Stimulated activated CD4-positive, alpha-beta T cell treated with anti-CD3 and anti-CD28 coated beads, TNF-alpha, amount 100 ng/mL, for 4 hours (primary cell): ENCODE measurements at regions not wholly inside any gene's neighbourhood (a gene's known extent, or its start where the extent isn't known, plus 50 kb on each side); places are given as distances from the start of the nearest gene placed in this dataset.

ENCODE experiments used
- DNase-seq, 3 experiments: peaks; one replicate each; pipeline ENCODE4 v3.0.0-alpha.2; 2020; ENCODE audit warnings: low read depth in 3 of 3

DNA sequence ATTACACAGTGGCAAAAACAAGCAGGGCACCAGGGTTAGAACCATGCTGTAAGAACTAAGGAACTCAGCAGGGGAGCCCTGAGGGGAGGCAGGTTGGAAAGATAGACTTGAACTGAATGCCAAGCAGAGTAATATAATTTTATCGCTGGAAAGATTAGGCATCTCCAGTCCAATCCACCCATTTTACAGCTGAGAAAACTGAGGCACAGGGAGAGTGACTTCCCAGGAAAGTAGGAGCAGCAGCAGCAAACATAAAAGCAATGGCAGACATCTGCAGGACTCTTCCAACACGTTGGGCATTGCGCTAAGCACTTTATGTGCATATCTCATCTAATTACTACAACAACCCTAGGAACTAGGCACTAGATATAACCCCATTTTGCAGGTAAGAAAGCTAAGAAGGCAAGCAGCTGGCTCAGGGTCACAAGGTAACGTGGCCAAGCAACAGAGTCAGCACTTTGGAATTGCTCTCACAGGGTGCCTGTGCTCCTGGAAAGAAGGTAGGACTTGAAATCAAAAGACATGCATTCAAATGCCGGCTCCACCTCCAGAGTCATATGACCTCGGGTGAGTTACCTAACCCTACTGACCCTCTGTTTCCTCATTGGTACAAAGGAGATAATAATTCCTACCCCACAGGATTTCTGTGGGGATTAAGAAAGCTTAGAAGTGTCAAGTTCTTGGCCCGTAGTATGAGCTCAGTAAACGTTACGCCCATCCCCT lies 215.3 kb downstream of the BARX2 start:
- no peak for DNase-seq

DNA sequence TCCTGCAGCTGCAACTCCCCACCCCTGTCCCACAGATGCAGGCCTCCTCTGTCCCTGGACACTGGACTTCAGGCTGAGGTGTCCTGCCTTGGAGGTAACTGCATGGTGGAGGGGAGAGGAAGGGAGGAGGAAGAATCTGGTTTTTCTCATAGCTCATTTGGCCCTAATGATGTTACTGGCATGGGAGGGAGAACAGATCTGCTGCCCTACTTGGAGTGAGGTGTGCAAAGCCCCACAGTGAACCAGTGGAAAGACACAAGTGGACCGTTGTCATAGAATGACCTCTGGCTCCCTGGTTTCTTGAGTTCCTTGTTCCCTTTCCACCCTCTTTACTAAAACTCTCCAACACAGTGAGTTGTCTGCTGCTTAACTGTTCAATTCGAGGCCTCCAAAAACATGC lies 215.9 kb downstream of the BARX2 start:
- no peak for DNase-seq

DNA sequence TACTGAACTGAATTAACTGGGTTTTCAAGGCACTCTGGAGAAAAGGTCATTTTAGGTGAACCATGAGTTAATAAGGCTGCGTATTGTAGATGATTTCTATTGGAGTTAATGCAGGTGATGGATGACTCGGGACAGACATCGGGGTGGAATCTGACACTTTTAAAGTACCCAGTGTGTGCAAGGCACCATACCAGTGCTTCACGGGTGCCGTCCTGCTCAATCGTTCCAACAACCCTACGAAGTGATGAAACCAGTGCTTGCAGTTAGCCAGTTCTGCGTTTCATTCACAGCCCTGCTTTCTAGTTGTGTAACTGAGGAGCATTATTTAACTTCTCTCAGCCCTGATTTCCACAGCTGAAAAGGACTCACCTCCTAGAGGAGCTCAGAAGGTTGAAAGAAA lies 216.5 kb downstream of the BARX2 start:
- no peak for DNase-seq

DNA sequence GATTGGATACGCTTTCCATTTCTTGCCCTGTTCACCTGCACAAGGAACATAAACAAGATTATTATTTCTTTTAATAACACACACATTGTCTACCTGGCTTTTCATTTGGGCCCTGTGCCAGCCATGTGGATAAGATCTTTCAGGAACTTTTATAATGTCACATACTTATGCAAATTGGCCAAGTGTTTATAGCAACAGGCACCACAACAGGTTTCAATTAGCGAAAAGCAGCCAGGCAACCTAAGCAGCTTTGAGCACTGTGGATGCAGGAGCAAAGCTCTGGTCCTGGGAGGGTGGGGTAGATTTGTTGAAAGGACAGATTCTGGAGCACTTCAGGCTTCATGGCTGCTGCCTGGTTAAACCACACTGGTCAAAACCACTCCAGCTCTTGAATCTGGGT lies 217.4 kb downstream of the BARX2 start:
- DNase-seq: no peak

DNA sequence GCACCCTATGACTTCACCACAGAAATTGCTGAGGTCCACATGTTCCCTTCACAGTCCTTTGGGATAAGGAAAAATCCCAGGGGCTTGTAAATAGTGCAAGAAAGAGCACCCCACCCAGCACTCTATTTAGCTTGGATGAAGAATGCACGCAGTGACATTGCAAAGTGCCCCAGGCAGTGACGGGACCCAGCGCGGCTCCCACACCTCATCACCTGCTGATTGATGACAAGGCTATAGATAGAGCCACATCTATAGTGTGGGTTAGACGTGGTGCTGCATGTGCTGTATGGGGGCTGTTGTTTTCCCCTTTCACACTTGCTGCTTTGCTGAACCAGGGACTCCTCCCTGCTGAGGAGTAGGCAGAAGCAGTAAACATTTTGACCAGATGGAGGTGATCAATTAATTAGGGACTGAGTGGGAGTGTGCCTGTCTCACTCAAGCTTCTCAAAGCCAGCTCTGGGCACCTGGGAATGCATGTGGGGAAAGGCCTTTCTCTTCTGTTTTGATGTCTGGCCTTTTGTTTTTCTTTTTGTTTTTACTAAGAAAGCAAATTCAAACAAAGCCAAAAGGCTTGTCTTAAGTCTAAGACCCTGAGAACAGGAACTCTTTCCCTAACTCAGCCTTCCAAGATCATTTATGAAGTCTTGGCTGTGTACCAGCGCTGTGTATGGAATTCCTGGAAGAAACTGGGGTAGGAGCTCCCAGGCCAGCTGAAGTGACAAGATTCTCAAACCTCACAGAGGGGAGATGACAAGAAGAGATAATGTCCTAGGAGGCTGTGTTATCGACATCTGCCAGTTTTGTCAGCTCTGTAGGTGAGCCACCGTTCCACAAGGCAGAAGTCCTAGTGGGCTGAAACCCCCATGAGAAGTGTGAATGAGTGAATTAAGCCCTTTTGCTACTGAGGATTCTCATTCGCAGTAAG lies 219.7 kb downstream of the BARX2 start:
- no peak for DNase-seq

DNA sequence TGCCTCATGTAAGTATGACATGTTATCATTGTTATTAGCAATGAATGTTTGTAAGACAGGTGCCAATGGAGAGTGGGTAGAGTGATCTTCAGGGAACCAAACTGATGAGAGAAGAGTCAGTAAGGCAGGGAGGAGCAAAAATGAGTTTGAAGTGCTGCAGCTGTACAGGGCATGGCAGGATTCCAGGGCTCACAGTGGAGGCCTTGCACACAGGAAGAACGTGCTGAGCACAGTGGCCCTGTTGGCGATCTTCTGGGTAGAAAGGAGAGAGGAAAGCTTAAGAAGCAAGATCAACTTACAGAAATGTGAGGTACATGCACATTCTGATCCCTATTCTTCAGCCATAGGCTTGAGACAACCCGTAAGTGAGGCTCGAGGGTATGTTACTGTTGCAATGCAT lies 219.3 kb upstream of the TMEM45B start:
- DNase-seq: no peak

DNA sequence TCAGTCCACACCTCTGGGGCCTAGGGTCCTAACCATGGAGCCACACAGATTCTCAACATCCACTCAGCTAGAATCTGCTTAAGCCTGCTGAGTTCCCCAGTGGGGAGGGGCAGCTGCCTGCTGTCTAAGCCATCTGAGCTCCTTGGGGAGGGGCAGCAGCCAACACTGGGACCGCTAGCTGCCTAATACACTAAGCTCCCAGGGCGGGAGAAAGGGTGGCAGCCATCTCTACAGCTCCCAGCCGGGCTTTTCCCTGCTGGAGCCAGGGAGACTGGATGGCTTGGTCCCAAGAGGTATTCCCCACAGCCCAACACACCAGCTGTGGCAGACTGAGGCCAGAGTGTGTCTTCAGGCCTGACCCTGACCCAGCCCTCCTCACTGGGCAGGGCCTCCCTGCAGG lies 217.3 kb upstream of the TMEM45B start:
- no peak for DNase-seq

DNA sequence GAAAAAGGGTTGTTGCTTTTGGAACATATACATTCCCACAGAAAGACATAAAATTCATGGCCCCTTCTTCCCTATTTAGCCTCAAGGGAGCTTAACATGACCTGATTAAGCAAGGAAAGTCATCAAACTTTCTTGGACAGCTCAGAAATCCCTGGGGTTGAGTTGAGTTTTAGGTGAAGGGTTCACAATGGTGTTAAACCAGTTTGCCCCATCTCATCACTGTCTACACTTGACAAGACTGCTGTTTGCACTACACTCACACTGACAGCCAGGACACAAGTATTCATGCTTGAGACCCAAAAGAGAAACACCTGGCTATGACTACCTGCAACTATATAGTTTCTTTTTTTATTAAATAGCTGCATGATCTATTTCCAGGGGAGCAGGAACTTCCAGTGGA lies 209.8 kb upstream of the TMEM45B start:
- no peak for DNase-seq

DNA sequence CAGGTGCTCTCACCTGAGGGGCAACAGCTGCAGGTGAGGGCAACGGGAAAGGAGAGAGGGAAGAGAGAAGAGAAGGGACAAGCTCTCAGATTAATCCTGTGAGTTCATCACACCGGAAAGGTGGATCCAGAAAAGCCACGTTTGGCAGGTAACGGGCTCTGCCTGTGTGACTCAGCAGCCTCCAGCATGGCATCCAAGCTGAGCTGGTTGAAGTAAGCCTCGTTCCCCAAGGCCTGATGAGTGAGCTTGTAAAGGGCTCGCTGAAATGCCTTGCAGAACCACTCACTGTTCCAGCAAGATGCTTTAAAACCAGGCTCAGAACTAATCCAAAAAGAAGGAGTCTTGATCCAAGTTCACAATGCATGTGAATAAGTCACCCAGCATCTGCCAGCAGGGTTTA lies 206.9 kb upstream of the TMEM45B start:
- no peak for DNase-seq

DNA sequence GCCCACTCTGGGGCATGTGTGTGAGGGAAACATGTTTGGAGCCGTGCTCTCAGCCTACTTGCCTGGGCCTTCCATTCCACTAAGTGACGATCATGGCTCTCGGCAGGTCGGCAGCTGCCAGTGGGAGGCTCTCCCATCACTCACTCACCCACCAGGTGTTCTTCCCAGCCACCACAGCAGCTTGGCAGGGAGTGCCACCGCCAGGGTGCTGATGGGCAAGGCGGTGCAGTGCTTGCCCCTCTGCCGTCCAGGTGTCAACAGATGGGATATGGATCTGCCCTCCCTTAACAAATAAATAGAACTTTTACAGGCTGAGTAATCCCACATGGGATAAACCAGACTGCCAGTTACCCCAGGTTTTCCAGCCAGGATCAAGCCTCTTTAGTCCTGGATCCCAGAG lies 205.5 kb upstream of the TMEM45B start:
- DNase-seq: no peak

DNA sequence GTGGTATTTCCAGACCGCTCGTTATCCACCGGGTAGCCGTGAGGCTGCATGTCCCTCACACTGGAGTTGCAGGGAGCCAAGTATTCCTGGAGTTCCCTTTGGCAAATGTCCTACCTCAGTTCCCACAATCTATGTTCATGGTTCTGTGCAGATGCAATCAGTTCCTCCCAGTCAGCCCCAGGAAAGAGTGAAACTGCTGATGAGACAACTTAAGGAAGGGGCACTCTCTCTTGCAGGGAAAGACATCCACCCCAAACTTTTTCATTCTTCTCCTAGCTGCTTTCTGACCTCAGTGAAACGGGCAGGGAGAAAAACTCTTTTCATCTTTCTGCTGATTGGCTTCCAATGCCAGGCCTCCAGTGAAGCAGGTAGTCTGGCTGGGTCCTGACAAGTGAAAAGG lies 205.1 kb upstream of the TMEM45B start:
- DNase-seq: no peak

DNA sequence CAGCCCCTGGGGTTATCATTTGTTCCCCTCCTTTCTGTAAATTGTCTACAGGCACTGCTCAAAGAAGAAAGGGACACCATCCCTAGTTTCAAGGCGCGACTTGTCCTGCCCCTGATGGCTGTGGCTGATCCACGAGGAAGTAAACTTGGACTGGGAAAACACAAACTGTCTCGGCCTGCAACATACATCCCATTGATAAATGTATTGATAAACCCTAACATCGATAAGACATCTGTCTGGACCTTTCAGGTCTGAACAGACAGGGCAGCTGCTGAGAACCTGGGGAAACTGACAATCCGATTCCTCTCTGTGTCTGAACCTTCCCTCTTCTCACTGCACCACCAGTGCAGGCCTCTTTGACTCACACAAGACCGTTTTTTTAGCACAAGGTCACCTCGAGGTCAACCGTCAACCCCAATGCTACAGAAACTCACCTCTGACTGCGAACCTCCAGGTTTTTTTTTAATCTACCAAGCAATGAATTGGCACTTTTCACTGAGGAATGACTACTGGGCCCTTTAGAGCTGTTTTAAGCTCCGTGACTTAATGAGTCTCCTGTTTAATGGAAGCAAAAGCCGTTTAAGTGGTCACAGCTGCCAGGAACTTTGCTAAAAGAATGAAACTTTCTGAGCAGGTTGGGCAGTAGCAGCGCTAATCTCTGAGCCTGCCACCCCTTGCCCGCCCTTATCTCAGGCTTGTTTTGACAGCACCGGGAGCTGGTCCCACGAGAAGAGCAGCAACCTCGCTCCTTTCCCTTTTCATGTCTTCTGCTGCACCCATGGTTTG lies 203.8 kb upstream of the TMEM45B start:
- no peak for DNase-seq

DNA sequence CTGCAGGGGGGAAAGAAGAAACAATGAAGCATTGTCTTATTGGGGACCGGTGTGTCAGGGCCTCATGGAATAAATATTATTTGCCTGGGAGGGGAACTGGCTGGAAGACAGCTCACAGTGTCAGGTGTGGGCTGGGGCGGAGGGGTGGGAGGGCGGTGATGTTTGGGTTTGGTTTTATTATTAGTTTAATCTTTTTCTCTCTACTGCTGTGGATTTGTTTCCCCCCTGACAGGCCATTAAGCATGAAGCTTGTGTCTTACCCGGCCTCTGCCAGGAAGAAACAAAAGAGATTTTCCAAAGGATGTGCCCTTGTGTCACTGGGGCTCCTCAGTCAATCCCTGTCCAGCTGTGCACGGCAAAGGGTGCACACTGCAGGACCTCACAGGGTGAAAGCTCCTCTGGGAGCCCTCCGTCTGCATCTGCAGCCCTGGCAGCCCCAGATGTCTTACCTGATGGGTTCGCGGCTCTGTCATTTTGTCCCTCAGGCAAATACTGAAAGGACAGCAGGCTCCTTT lies 203.1 kb upstream of the TMEM45B start:
- no peak for DNase-seq

DNA sequence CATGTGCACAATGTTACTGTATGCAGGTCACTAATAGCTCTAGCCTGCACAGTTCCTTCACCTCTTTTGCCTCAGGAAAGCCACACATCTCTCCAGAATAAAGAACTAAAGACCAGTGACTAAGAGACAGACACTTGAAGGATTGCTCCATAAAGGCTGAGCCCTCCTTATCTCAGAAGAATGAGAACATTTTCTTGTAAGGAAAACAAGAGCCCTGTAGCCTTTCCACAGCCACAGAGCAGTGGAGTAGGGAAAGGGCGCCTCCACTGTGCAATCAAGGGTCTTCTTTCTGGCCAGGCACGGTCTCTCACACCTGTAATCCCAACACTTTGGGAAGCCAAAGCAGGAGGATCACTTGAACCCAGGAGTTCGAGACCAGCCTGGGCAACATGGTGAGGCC lies 202.6 kb upstream of the TMEM45B start:
- DNase-seq: no peak

DNA sequence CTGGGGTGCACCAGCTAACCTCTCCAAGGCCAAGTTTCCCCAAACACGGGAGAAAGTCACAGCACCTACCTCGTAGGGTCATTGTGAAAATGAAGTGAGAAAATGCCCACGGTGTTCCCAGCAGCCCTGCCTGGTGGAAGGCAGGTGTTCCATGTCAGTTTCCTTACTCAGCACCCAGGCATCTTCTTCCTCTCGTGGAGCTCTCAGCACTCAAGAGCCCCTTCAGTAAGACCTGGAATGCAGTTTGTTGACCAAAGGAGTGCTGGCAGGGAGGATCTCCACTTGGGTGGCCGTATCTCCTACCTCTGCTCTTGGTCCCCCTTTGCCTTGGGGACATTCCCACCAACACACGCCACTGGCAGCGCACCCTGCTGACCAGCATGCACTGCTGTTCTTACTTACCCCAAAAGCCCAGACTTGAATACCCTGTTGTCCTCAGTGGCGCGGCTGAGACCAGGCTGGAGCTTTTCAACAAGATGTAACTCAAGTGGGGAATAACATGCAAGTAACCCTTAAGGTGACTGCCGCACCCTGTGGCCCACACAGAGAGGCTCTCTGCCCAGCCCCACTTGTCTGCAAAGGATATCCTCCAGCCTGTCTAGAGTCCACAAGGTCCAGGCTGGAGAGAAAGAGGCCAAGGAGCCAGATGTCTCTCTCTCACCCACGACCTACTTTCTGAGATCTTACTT lies 201.2 kb upstream of the TMEM45B start:
- DNase-seq: no peak

DNA sequence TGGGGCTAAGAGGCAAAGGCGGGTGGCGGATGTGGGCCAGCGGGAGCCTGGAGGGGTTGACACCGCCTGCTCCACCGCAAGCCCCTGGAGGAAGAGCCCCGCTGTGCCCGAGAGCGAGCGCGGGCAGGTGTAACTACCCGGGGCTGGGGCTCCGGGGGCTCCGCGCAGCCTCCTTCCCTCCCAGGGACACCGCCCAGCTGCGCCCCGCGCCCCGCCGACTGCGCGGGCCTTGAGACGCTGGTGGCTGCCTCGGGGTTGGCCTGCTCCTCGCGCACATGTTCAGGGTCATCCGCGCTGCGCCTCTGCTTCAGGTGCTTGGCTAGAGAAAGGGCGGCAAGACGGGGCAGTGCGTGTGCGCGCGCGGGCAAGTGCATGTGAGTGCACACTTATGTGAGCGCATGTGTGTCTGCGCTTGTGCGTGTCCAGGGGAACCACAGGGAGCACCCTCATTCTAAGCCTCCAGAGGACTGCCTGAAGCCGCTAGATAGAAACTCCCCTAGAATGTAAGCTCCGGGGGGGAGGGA lies 197.5 kb upstream of the TMEM45B start:
- DNase-seq: no peak

DNA sequence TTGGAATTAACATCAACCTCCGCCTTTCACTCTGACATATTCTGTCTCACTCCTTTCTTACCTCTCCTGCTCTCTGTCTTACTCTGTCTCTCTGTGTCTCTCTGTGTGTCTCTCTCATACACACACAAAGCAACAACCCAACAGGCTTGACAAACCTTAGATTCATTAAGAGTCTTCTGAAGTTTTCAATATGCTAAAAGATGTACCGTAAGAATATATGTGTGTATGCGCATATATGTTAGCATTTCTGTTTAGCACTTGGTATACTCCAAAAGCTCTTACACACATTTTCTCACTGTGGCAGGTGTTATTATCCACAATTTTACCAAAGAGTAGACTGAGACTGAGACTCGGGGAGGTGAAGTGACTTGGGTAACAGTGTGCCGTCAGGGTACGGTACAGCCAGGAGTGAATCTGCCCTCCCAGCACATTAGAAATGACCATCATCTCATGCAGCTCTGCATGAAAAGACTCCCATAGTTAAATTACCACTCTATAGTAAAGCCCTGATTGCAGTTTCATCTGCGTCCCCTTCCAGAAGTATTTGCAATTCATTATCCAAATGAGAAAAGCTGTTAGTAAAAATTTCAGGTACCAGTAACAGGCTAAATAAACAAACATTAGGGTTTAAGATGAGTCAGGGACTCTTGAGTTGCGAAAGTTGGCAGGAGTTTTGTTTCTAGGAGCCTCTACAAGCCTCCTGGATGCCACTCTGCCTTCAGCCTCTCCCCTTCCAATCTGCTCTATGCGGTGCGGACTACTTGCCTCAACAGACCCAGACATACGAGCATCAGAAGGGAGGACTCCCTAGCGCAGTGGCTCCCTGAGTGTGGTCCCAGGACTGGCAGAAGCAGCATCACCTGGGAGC lies 195.2 kb upstream of the TMEM45B start:
- no peak for DNase-seq

DNA sequence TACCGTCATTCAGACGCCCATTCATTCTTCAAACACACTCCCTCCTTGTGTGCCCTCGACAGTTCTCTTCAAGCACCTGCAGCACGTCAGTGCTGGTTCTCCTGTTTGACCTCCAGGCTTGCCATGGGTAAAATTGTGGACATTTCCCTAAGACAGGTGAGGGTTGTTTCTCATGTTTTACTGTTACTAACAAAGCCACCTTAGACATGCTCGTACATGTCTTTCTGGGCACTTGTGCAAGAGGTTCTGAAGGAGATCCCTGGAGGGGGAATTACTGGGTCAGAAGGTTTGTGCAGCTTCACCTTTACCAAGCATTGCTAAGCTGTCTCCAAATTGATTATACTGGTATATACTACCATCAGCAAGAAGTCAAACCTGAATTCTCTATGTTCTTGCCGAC lies 189.7 kb upstream of the TMEM45B start:
- DNase-seq: no peak

DNA sequence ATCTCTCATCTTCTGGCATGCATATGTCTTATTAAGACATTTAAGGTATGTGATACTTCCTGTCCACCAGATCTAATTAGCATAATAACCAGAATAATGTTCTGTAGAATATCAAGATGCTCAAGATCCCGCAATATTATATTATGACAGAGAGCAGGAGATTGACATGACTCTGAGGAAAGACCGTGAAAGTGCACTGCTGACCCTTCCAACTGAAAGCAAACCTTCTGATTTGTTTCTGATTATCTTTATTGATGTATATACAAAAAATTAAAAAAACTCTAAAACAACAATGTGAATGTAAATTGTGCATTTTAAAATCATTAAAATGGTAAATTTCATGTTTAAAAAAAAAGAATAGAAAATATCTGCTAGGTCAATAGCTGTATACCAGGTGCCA lies 184.4 kb upstream of the TMEM45B start:
- DNase-seq: no peak

DNA sequence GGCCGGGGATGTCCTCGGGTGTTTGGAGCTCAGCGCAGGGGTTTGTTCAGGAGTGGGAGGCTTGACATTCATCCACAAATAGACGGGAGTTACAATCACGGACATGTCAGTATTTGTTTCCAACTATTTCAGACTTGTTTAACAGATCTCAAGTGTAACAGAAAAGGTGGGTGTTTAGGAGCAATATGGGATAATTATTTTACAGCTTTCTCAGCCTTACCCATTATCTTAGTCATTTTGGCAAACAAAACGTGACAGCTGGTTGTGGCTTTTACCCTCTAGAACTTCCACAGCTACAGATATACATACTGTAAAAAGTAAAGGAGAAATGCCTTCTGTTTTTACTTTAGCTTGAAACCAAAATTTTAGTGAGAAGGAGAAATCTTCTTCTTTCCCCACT lies 178.7 kb upstream of the TMEM45B start:
- DNase-seq: no peak
